GM12872 (cell line): ENCODE measurements at regions not wholly inside any gene's neighbourhood (a gene's known extent, or its start where the extent isn't known, plus 50 kb on each side); places are given as distances from the start of the nearest gene placed in this dataset.

Experiments
- CTCF ChIP-seq: IDR thresholded peaks from 3 replicates; pipeline ENCODE4 v1.5.1; 2011; ENCODE audit warnings: low read depth, mild to moderate bottlenecking, low read length, moderate library complexity; ENCODE audit not compliant: insufficient read depth

- TF ChIP-seq CTCF = no peak
These were observed 946.3 kb upstream of the COX7C start for GRCh38 chr5:85671223-85671970.

DNA sequence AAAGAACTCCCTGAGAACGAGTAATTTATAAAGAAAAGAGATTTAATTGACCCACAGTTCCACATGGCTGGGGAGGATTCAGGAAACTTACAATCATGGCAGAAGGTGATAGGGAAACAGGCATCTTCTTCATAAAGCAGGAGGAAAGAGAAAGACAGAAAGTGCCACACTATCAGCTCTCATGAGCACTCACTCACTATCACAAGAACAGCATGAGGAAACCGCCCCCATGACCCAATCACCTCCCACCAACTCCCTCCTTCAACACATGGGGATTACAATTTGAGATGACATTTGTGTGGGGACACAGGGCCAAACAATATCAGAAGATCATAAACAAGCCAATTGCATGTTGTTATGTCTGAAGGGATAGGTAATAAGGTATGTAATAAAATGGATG, 935.9 kb upstream of the COX7C start:
- no peak for TF ChIP-seq CTCF

DNA sequence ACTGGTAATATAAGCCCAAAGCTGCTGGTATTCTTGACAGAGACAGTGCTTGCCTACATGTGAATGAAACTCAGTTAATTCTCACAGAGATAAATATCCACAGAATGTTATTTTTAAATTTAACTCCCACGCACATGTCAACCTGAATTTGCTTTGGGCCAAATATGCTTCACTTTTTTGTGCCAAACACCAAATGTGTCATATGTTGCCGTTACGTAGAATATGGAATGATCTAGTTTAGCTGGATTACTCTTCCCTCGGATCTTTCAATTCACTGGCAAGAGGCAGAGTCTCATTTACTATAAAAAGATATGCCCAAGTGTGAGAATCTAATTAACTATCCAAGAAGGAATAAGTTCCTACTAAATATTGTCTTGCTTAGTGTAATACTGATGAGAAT, 933.4 kb upstream of the COX7C start:
- no peak for TF ChIP-seq CTCF

- TF ChIP-seq CTCF = no peak
These were observed 914.4 kb upstream of the COX7C start for GRCh38 chr5:85703296-85703695.

- TF ChIP-seq CTCF = no peak
These were observed 908.0 kb upstream of the COX7C start for GRCh38 chr5:85709728-85710127.

DNA sequence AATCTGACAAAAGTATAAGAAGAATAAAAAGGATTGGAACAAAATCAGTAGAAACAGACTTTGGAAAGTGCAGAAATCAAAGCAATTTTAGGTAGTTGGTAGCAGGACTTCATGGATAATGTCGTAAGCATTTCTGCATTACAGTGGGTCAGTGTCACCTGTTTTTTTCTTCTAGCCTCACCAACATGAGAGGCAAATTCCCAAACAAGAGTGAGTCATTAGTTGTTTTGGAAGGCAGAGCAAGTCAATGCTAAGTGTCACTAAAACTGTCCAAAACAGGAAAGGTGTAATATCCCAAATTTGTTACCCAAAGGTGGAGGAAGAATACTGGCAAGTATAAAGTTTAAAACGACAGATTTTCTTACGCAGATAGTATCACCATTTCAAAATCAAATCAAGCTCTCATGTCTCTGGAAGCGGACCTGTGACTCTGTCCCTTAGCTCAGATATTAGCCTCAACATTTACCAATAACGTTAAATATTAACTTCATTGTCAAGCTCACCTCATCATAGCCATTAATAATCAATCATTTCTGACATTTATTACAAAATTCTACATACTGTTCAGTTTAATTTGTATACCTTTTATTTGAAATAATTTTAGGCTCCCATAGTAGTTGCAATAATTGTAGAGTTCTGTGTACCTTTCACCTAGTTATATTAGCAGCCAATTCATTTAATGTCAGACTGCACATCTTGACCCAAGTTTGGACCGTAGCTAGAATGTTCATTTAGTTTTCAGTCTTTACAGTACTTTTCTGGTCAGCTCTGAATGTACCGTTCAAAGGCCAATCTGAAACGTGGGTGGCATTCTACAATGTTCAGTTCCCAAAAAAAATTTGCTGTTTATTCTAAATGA, 901.2 kb upstream of the COX7C start:
- TF ChIP-seq CTCF = no peak

- TF ChIP-seq CTCF = no peak
These were observed 900.6 kb upstream of the COX7C start for GRCh38 chr5:85717203-85717563.
